Cardiac septum (tissue), 1 donor: ENCODE measurements at regions not wholly inside any gene's neighbourhood (a gene's known extent, or its start where the extent isn't known, plus 50 kb on each side); places are given as distances from the start of the nearest gene placed in this dataset.
"Not testable (repeated sequence)": the region's sequence is repeated elsewhere in the genome, so short reads cannot be mapped to it uniquely, and the experiment has no call there.

ENCODE experiments used
- DNase-seq: peaks from one replicate; pipeline ENCODE4 v3.0.0-alpha.2; 2020; ENCODE audit warnings: low spot score
- intact Hi-C: fragments of 100-400 bp; cut with DNase I; formaldehyde crosslinking; loops from one replicate; pipeline ENCODE4 v1.14.0; 2022
- donor health status: DM: no; HTN: no; CAD: no.

- DNase-seq, intact Hi-C loops: not testable (repeated sequence)
These were observed 78.4 kb upstream of the IKBKE start for GRCh38 chr1:206391903-206392302.

GRCh38 chr1:206397501-206397900 lies 72.8 kb upstream of the IKBKE start:
- DNase-seq, intact Hi-C loops: not testable (repeated sequence)

GRCh38 chr1:206398261-206398660 lies 72.0 kb upstream of the IKBKE start:
- intact Hi-C loops, DNase-seq: not testable (repeated sequence)

- intact Hi-C loops, DNase-seq: not testable (repeated sequence)
These were observed 66.5 kb upstream of the IKBKE start for GRCh38 chr1:206403612-206404307.

- intact Hi-C loops, DNase-seq: not testable (repeated sequence)
These were observed 65.8 kb upstream of the IKBKE start for GRCh38 chr1:206404309-206405027.

GRCh38 chr1:206405282-206405681 lies 65.0 kb upstream of the IKBKE start:
- intact Hi-C loops, DNase-seq: not testable (repeated sequence)

GRCh38 chr1:206408371-206409288 lies 61.6 kb upstream of the IKBKE start:
- DNase-seq, intact Hi-C loops: not testable (repeated sequence)

GRCh38 chr1:206411321-206411720 lies 59.0 kb upstream of the IKBKE start:
- DNase-seq, result no peak
- intact Hi-C loops, result no loop called here

GRCh38 chr1:206415942-206416341 lies 54.3 kb upstream of the IKBKE start:
- DNase-seq, result no peak
- intact Hi-C loops, result no loop called here

GRCh38 chr1:206417774-206418614 lies 52.3 kb upstream of the IKBKE start:
- intact Hi-C loops, result no loop called here
- DNase-seq, result no peak

GRCh38 chr1:206419250-206419649 lies 51.0 kb upstream of the IKBKE start:
- no peak for DNase-seq
- intact Hi-C loops, result no loop called here

- intact Hi-C loops, result no loop called here
- DNase-seq, result no peak
These were observed 50.5 kb upstream of the IKBKE start for GRCh38 chr1:206419783-206420182.

GRCh38 chr1:206420471-206420870 lies 49.8 kb upstream of the IKBKE start:
- intact Hi-C loops, result no loop called here
- DNase-seq, result no peak
